Kidney epithelial cell (primary cell): ENCODE measurements at regions not wholly inside any gene's neighbourhood (a gene's known extent, or its start where the extent isn't known, plus 50 kb on each side); places are given as distances from the start of the nearest gene placed in this dataset.

ENCODE experiments used
- DNase-seq: peaks from one replicate; pipeline ENCODE4 v3.0.0-alpha.2; 2010; ENCODE audit warnings: low read depth
- H3K27me3 ChIP-seq: 2 replicates; pipeline ENCODE4 v1.6.0; 2011; ENCODE audit warnings: low read length; ENCODE audit not compliant: control insufficient read depth, insufficient read depth
- H3K36me3 ChIP-seq: 2 replicates; pipeline ENCODE4 v1.5.1; 2011; ENCODE audit warnings: low read length; ENCODE audit not compliant: control insufficient read depth, insufficient read depth
- H3K4me3 ChIP-seq: 2 replicates; pipeline ENCODE4 v1.5.1; 2011; ENCODE audit warnings: low read depth, mild to moderate bottlenecking, control low read depth, low read length
- TF ChIP-seq, protein P1 (sequence below): IDR thresholded peaks from 2 replicates; pipeline ENCODE4 v1.5.1; 2011; ENCODE audit warnings: mild to moderate bottlenecking, moderate library complexity, low read length, control low read depth, inconsistent platforms; ENCODE audit not compliant: insufficient read depth, poor library complexity, severe bottlenecking

DNA sequence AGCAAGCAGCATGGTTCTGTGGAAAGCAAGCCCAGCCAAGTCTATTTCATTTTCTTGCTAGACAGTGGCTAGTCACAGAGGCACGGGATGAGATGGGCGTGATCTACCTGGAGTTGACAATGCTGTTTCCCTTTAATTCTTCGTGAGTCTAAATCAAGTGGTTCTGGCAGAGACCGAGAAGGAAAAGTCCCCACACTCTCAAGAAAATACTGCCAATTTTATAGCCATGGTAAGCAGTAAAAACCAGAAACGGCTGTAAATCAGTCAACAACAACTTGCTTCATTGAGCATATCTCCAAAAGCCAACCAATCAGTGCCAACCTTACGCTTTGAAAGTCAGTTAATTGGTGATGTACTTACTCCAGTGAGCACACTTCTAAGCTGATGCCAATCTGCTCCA lies 223.4 kb downstream of the SEC23IP start:
- Histone ChIP-seq H3K4me3 (no peak overlapping the region), H3K27me3 (peaks cover 7% of the 10 kb centered on the region), H3K36me3 (no peaks in the 10 kb centered on the region)
- TF ChIP-seq, protein P1, sequence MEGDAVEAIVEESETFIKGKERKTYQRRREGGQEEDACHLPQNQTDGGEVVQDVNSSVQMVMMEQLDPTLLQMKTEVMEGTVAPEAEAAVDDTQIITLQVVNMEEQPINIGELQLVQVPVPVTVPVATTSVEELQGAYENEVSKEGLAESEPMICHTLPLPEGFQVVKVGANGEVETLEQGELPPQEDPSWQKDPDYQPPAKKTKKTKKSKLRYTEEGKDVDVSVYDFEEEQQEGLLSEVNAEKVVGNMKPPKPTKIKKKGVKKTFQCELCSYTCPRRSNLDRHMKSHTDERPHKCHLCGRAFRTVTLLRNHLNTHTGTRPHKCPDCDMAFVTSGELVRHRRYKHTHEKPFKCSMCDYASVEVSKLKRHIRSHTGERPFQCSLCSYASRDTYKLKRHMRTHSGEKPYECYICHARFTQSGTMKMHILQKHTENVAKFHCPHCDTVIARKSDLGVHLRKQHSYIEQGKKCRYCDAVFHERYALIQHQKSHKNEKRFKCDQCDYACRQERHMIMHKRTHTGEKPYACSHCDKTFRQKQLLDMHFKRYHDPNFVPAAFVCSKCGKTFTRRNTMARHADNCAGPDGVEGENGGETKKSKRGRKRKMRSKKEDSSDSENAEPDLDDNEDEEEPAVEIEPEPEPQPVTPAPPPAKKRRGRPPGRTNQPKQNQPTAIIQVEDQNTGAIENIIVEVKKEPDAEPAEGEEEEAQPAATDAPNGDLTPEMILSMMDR, result no peak
- DNase-seq, result no peak

DNA sequence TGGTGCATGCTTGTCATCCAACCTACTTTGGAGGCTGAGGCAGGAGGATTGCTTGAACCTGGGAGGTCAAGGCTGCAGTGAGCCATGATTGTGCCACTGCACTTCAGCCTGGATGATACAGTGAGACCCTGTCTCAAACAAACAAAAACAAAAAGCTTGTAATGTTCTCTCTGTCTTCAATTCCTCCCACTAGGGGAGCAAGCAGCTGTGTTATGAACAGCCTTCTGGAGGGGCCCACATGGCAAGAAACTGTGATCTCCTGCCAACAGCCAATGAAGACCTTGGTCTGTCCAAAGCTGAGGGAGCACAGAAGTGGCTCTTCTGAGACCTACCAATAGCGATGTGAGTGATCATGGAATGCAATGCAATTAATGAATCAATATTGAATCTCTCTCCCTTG lies 229.2 kb downstream of the SEC23IP start:
- TF ChIP-seq, protein P1, result no peak
- no peak overlapping the region for H3K4me3 ChIP-seq
- no peak for DNase-seq
- no peaks in the 10 kb centered on the region for H3K27me3 ChIP-seq
- no peaks in the 10 kb centered on the region for H3K36me3 ChIP-seq

DNA sequence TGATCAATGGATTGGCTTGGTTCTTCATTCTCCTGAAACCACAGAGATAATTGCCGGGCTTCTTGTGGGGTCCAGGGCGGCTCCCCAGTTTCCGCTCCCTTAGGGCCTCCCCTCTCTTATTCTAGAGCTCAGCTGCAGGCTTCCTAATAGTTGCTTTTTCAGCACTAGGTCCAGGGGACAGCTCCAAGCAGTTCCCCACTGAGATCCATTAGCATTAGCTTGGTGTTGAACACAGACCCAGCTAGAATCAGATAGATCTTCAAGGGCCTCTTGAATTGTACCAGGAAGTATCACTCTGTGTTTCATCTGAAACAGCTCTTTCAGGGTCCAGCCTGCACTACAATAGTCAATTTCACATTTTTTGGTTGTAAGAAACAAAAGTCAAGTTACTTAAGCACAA lies 238.7 kb downstream of the SEC23IP start:
- Histone ChIP-seq H3K36me3 (no peaks in the 10 kb centered on the region), H3K27me3 (peaks cover 3% of the 10 kb centered on the region), H3K4me3 (no peak overlapping the region)
- TF ChIP-seq, protein P1, result no peak
- DNase-seq, result peak; percentile 1

DNA sequence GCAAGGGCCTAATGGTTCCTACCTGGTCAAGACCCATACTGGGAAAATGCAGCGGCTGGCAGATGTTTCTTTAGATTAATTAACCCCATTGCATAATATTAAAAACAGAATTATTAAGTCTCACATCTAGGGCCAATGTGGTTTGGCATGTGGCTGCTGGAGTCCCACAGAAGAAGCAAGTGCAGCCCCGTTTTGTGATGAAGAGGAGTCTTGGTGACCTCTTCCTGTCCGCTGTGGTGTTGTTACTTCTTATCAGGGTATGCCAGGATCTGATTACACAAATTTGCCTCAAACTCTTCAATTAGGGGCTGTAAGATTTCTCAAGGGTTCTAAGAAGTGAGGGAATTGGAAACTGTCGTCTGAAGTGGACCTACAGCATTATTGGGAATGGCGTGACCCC lies 240.3 kb downstream of the SEC23IP start:
- no peak for DNase-seq
- TF ChIP-seq, protein P1, result no peak

GRCh38 chr10:120138689-120139088 lies 246.2 kb downstream of the SEC23IP start:
- Histone ChIP-seq H3K27me3 (no peaks in the 10 kb centered on the region), H3K4me3 (no peak overlapping the region), H3K36me3 (no peaks in the 10 kb centered on the region)
- no peak for DNase-seq
- TF ChIP-seq, protein P1, result no peak

More for the DNA sequence above, 240.3 kb downstream of the SEC23IP start:
- no peak overlapping the region for H3K4me3 ChIP-seq
- H3K27me3 ChIP-seq, result no peaks in the 10 kb centered on the region
- H3K36me3 ChIP-seq, result no peaks in the 10 kb centered on the region

DNA sequence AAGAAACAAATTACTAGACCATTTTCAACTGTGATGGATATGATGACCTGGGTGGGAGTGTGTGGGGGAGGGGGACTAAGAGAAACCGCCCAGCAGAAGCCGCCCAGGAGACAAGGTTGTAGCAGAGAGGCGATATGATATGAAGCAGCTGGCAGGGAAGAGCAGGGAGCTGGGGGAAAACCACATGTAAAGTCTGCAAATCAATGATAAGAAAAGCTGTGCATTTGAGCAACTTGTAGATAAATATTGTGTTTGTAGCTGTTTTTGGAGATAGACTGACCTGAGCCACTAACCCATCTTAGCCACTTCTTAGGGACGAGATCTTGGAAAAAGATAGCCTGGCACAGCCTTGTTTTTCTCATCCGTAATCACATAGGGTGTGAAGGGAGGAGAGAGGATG lies 252.6 kb downstream of the SEC23IP start:
- no peaks in the 10 kb centered on the region for H3K36me3 ChIP-seq
- no peak overlapping the region for H3K4me3 ChIP-seq
- DNase-seq, result no peak
- no peaks in the 10 kb centered on the region for H3K27me3 ChIP-seq
- TF ChIP-seq, protein P1, result no peak
